ENCODE measurements at regions not wholly inside any gene's neighbourhood (a gene's known extent, or its start where the extent isn't known, plus 50 kb on each side); places are given as distances from the start of the nearest gene placed in this dataset.

DNA sequence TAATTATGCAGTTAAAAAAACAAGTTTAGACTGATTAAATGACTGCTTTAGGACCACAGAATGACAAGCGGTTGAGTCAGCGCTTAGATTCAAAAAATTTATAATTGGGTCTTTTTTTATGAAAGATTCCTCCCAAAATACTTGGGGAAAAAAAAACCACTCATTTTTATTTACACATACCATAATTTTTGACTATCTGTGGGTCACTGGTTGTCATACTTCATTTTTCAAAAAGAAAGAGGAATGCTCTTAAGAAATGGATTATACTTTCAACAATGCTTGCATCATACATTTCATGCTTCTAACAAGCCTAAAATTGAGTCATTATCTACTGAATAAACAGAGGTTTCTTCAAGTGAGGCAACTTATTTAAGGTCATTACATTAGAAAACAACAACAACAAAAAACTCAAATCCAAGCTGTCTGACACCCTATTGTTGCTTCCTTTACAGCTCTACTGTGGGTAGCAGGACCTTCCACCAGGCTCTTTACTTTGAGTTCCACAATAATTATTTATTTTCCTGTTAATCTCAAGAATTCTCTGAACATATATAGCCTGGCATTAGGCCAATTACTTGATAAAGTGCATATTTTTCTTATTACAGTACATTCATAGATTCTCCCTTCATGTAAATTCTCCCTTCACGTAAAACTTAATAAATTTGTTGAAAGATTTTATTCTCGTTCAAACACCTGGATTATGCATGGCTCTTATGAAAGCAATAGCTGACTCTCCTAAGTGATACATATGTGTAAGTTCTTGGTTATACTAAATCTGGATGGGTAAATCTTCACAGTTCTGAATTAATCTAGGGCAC is 445.5 kb downstream of the PCDH10 start:
- POLR2A ChIA-PET (ENCODE audit: low non-redundant PET): no interaction called here
- no TSS peak for BruUV-seq (replicated peaks)
- no peak for TF ChIP-seq EZH2 (IDR thresholded peaks at IDR 0.05; ENCODE audit: borderline replicate concordance, low read depth, low read length, poor library complexity, severe bottlenecking)
- TF ChIP-seq, protein P1, sequence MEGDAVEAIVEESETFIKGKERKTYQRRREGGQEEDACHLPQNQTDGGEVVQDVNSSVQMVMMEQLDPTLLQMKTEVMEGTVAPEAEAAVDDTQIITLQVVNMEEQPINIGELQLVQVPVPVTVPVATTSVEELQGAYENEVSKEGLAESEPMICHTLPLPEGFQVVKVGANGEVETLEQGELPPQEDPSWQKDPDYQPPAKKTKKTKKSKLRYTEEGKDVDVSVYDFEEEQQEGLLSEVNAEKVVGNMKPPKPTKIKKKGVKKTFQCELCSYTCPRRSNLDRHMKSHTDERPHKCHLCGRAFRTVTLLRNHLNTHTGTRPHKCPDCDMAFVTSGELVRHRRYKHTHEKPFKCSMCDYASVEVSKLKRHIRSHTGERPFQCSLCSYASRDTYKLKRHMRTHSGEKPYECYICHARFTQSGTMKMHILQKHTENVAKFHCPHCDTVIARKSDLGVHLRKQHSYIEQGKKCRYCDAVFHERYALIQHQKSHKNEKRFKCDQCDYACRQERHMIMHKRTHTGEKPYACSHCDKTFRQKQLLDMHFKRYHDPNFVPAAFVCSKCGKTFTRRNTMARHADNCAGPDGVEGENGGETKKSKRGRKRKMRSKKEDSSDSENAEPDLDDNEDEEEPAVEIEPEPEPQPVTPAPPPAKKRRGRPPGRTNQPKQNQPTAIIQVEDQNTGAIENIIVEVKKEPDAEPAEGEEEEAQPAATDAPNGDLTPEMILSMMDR (conservative IDR thresholded peaks at IDR 0.05; ENCODE audit: low read depth, low read length): no peak
- peak; percentile 26 for DNase-seq (ENCODE audit: low spot score)
- peaks cover 8% of the 10 kb centered on the region for H3K4me1 ChIP-seq (ENCODE audit: insufficient read depth, low read length, poor library complexity, severe bottlenecking)
- no peak overlapping the region for H3K4me3 ChIP-seq (ENCODE audit: low read depth, low read length, poor library complexity, severe bottlenecking)
- no peaks in the 10 kb centered on the region for H3K27me3 ChIP-seq (replicated peaks; ENCODE audit: insufficient read depth, low read depth, low read length, poor library complexity)
- no peak overlapping the region for H3K27ac ChIP-seq (ENCODE audit: low read depth, low read length, poor library complexity, severe bottlenecking)
- no peaks in the 10 kb centered on the region for H3K9me3 ChIP-seq (ENCODE audit: low read depth, low read length, poor library complexity, severe bottlenecking)
- H3K36me3 ChIP-seq (ENCODE audit: insufficient read depth, low read length, poor library complexity, severe bottlenecking): no peaks in the 10 kb centered on the region
- intact Hi-C loops (cut with micrococcal nuclease; ENCODE audit: unreplicated experiment): no loop called here
- CTCF ChIA-PET: no interaction called here

DNA sequence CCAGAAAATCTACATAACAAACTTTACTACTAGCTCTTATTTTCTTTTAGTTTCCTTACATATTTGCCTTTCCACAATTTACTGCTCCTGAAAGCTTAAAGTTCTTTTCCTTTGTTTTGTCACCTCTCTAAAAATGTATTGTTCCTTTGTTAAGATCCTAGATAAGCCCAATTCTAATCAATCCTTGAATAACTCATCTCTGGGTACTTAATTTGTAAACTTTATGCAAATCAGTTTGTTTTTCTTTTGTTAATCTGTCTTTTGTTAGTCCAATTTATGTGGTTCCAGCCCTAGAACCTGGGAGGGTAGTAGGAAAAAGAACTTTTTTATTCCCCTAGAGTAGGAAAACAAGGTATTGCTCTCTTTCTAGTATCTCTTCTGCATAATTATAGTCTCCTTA is 444.7 kb downstream of the PCDH10 start:
- Histone ChIP-seq H3K27ac (ENCODE audit: low read depth, low read length, poor library complexity, severe bottlenecking) (no peak overlapping the region), H3K27me3 (replicated peaks; ENCODE audit: insufficient read depth, low read depth, low read length, poor library complexity) (no peaks in the 10 kb centered on the region), H3K36me3 (ENCODE audit: insufficient read depth, low read length, poor library complexity, severe bottlenecking) (no peaks in the 10 kb centered on the region), H3K4me3 (ENCODE audit: low read depth, low read length, poor library complexity, severe bottlenecking) (no peak overlapping the region), H3K4me1 (ENCODE audit: insufficient read depth, low read length, poor library complexity, severe bottlenecking) (peaks cover 8% of the 10 kb centered on the region), H3K9me3 (ENCODE audit: low read depth, low read length, poor library complexity, severe bottlenecking) (no peaks in the 10 kb centered on the region)
- ChIA-PET POLR2A (ENCODE audit: low non-redundant PET) (no interaction called here), CTCF (no interaction called here)
- no peak for DNase-seq (ENCODE audit: low spot score)
- BruUV-seq (replicated peaks): no TSS peak
- intact Hi-C loops (cut with micrococcal nuclease; ENCODE audit: unreplicated experiment): no loop called here
- TF ChIP-seq, protein P1 (conservative IDR thresholded peaks at IDR 0.05; ENCODE audit: low read depth, low read length): no peak
- no peak for TF ChIP-seq EZH2 (IDR thresholded peaks at IDR 0.05; ENCODE audit: borderline replicate concordance, low read depth, low read length, poor library complexity, severe bottlenecking)

DNA sequence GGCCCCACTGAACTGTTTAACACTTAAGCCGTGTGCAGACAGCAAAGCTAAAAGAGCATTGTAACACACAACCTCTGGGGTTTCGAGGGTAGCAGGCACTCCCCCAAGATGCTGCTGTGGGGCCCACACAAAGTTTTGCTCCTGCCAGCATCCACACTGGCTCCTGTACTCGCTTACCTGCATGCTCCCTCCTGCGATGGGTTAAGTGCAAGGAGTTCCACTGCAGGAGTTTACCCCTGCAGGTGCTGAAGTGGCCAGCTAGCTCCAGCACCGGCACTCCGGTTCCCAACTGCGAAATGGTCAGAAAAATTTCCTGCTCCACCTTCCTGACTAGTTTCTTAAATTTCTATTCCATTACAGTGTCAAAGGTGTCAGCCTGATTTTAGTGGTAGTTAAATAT is 443.5 kb downstream of the PCDH10 start:
- BruUV-seq (replicated peaks): no TSS peak
- POLR2A ChIA-PET (ENCODE audit: low non-redundant PET): no interaction called here

More for the DNA sequence above, 443.5 kb downstream of the PCDH10 start:
- Histone ChIP-seq H3K4me1 (ENCODE audit: insufficient read depth, low read length, poor library complexity, severe bottlenecking) (peaks cover 8% of the 10 kb centered on the region), H3K27ac (ENCODE audit: low read depth, low read length, poor library complexity, severe bottlenecking) (no peak overlapping the region), H3K9me3 (ENCODE audit: low read depth, low read length, poor library complexity, severe bottlenecking) (no peaks in the 10 kb centered on the region), H3K36me3 (ENCODE audit: insufficient read depth, low read length, poor library complexity, severe bottlenecking) (no peaks in the 10 kb centered on the region), H3K27me3 (replicated peaks; ENCODE audit: insufficient read depth, low read depth, low read length, poor library complexity) (no peaks in the 10 kb centered on the region), H3K4me3 (ENCODE audit: low read depth, low read length, poor library complexity, severe bottlenecking) (no peak overlapping the region)
- intact Hi-C loops (cut with micrococcal nuclease; ENCODE audit: unreplicated experiment): no loop called here
- no peak for TF ChIP-seq EZH2 (IDR thresholded peaks at IDR 0.05; ENCODE audit: borderline replicate concordance, low read depth, low read length, poor library complexity, severe bottlenecking)
- TF ChIP-seq, protein P1 (conservative IDR thresholded peaks at IDR 0.05; ENCODE audit: low read depth, low read length): no peak
- CTCF ChIA-PET: no interaction called here
- DNase-seq (ENCODE audit: low spot score): no peak
